ENCODE measurements at regions not wholly inside any gene's neighbourhood (a gene's known extent, or its start where the extent isn't known, plus 50 kb on each side); places are given as distances from the start of the nearest gene placed in this dataset.
A peak's percentile ranks its signal among the peaks of the same experiment; 100 is the strongest.

GRCh38 chr22:49055406-49055805 lies 772.3 kb downstream of the BRD1 start:
- ATAC-seq = no peak
- Mint-ChIP-seq H3K36me3 (no peaks in the 10 kb centered on the region), H3K27me3 (peaks cover 3 to 24% (median 8%) of the 10 kb centered on the region in 5 donors), H3K4me3 (no peak overlapping the region), H3K9me3 (peaks cover 0 to 1% (median 0%) of the 10 kb centered on the region in 9 donors), H3K27ac (no peak overlapping the region), H3K4me1 (peaks cover 0 to 12% (median 1%) of the 10 kb centered on the region in 4 donors)
- POLR2A ChIA-PET = no interaction called here
- no peak for DNase-seq

DNA sequence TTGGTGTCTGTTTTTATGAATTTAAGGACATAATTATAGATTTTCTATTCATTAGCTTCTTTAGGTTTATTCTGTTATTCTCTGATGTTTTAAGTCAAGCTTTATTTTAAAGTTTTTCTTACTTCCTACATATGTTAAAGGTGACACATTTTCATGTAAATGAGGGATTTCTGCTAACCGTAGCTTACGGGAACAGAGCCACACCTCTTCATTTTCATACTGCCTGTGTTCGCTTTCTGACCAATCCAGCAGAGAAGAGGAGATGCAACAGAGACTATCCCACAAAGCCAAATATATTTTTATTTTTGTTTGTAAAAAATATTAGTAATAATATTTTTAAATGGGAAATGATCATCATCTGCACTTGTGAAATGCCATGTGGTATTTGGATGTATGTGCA lies 774.1 kb downstream of the BRD1 start:
- POLR2A ChIA-PET = no interaction called here
- peaks cover 0 to 6% (median 0%) of the 10 kb centered on the region in 9 donors for H3K9me3 Mint-ChIP-seq
- H3K27me3 Mint-ChIP-seq = peaks cover 0 to 23% (median 5%) of the 10 kb centered on the region in 5 donors
- no peak overlapping the region for H3K27ac Mint-ChIP-seq
- peaks cover 0 to 21% (median 1%) of the 10 kb centered on the region in 4 donors for H3K4me1 Mint-ChIP-seq
- H3K4me3 Mint-ChIP-seq = no peak overlapping the region
- ATAC-seq (no peak), DNase-seq (no peak)
- H3K36me3 Mint-ChIP-seq = no peaks in the 10 kb centered on the region

- H3K9me3 Mint-ChIP-seq = peaks cover 0 to 6% (median 0%) of the 10 kb centered on the region in 9 donors
- H3K4me3 Mint-ChIP-seq = peak overlapping the region in 9 of 10 donors; percentile 72 to 93 (median 81)
- ATAC-seq = no peak
- no peak for DNase-seq
- peaks cover 0 to 23% (median 2%) of the 10 kb centered on the region in 5 donors for H3K27me3 Mint-ChIP-seq
- peak overlapping the region in 3 of 10 donors; percentile 67 to 88 (median 79) for H3K27ac Mint-ChIP-seq
- H3K36me3 Mint-ChIP-seq = no peaks in the 10 kb centered on the region
- POLR2A ChIA-PET = no interaction called here
- peaks cover 0 to 21% (median 1%) of the 10 kb centered on the region in 4 donors for H3K4me1 Mint-ChIP-seq
Measured at GRCh38 chr22:49052560-49052959, 775.1 kb downstream of the BRD1 start.

GRCh38 chr22:49052023-49052538 lies 775.6 kb downstream of the BRD1 start:
- Mint-ChIP-seq H3K27ac (peak overlapping the region in 5 of 10 donors; percentile 44 to 92 (median 67)), H3K4me3 (peak overlapping the region; percentile 65 to 93 (median 80)), H3K4me1 (peaks cover 0 to 22% (median 1%) of the 10 kb centered on the region in 4 donors), H3K9me3 (peaks cover 0 to 6% (median 0%) of the 10 kb centered on the region in 9 donors), H3K36me3 (no peaks in the 10 kb centered on the region), H3K27me3 (peaks cover 0 to 23% (median 3%) of the 10 kb centered on the region in 5 donors)
- DNase-seq (peak in 8 of 10 donors; percentile 25 to 65 (median 40)), ATAC-seq (peak; percentile 72 to 98)
- POLR2A ChIA-PET = no interaction called here

- Mint-ChIP-seq H3K27ac (peak overlapping the region in 1 of 10 donors; percentile 62), H3K4me3 (peak overlapping the region in 6 of 10 donors; percentile 7 to 93 (median 80)), H3K27me3 (peaks cover 0 to 21% (median 5%) of the 10 kb centered on the region in 5 donors), H3K36me3 (no peaks in the 10 kb centered on the region), H3K9me3 (peaks cover 0 to 6% (median 0%) of the 10 kb centered on the region in 9 donors), H3K4me1 (peaks cover 0 to 27% (median 1%) of the 10 kb centered on the region in 4 donors)
- POLR2A ChIA-PET = no interaction called here
- ATAC-seq (no peak), DNase-seq (no peak)
Measured at GRCh38 chr22:49051491-49052022, 776.1 kb downstream of the BRD1 start.

DNA sequence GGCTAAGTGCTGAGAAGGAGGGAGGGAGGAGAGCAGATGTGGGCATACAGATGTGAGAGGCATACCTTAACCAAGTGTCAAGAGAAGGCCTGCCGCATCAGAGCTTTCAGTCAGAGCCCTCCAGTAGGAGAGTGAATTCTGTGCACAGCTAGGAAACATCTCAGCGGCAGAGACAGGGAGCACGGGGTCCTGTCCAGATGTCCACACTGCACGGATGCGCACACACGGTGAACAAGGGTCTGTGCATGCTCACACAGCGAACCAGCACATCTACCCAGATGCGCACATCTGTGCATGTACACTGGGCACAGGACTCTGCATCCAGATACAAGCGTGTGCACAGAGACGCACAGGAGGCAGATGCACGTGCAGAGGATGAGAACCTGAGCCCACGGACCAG lies 778.0 kb downstream of the BRD1 start:
- Mint-ChIP-seq H3K9me3 (peaks cover 0 to 6% (median 0%) of the 10 kb centered on the region in 9 donors), H3K27ac (no peak overlapping the region), H3K4me1 (peaks cover 0 to 27% (median 1%) of the 10 kb centered on the region in 4 donors), H3K27me3 (peaks cover 0 to 29% (median 4%) of the 10 kb centered on the region in 5 donors), H3K4me3 (peak overlapping the region in 1 of 10 donors; percentile 14), H3K36me3 (no peaks in the 10 kb centered on the region)
- POLR2A ChIA-PET = no interaction called here
- no peak for DNase-seq
- no peak for ATAC-seq

GRCh38 chr22:49048591-49048990 lies 779.1 kb downstream of the BRD1 start:
- peaks cover 0 to 33% (median 5%) of the 10 kb centered on the region in 5 donors for H3K27me3 Mint-ChIP-seq
- H3K27ac Mint-ChIP-seq = peak overlapping the region in 1 of 10 donors; percentile 20
- peaks cover 0 to 4% (median 0%) of the 10 kb centered on the region in 9 donors for H3K9me3 Mint-ChIP-seq
- no peak for ATAC-seq
- no peak overlapping the region for H3K4me3 Mint-ChIP-seq
- no peak for DNase-seq
- POLR2A ChIA-PET = no interaction called here
- no peaks in the 10 kb centered on the region for H3K36me3 Mint-ChIP-seq
- peaks cover 0 to 27% (median 1%) of the 10 kb centered on the region in 4 donors for H3K4me1 Mint-ChIP-seq

- H3K27ac Mint-ChIP-seq = no peak overlapping the region
- H3K4me1 Mint-ChIP-seq = peaks cover 0 to 24% (median 1%) of the 10 kb centered on the region in 4 donors
- peaks cover 0 to 4% (median 0%) of the 10 kb centered on the region in 9 donors for H3K9me3 Mint-ChIP-seq
- peaks cover 0 to 37% (median 5%) of the 10 kb centered on the region in 5 donors for H3K27me3 Mint-ChIP-seq
- no peak for DNase-seq
- H3K36me3 Mint-ChIP-seq = no peaks in the 10 kb centered on the region
- H3K4me3 Mint-ChIP-seq = no peak overlapping the region
- no peak for ATAC-seq
- POLR2A ChIA-PET = no interaction called here
Measured at GRCh38 chr22:49047447-49047846, 780.2 kb downstream of the BRD1 start.

- DNase-seq (peak in 3 of 10 donors; percentile 9 to 19 (median 11)), ATAC-seq (peak in 1 of 2 donors; percentile 41)
- Mint-ChIP-seq H3K4me1 (peaks cover 0 to 17% (median 0%) of the 10 kb centered on the region in 4 donors), H3K27ac (no peak overlapping the region), H3K27me3 (peaks cover 0 to 37% (median 5%) of the 10 kb centered on the region in 5 donors), H3K36me3 (no peaks in the 10 kb centered on the region), H3K9me3 (peaks cover 0 to 4% (median 0%) of the 10 kb centered on the region in 9 donors), H3K4me3 (no peak overlapping the region)
- POLR2A ChIA-PET = no interaction called here
Measured at GRCh38 chr22:49046546-49047361, 780.9 kb downstream of the BRD1 start.

DNA sequence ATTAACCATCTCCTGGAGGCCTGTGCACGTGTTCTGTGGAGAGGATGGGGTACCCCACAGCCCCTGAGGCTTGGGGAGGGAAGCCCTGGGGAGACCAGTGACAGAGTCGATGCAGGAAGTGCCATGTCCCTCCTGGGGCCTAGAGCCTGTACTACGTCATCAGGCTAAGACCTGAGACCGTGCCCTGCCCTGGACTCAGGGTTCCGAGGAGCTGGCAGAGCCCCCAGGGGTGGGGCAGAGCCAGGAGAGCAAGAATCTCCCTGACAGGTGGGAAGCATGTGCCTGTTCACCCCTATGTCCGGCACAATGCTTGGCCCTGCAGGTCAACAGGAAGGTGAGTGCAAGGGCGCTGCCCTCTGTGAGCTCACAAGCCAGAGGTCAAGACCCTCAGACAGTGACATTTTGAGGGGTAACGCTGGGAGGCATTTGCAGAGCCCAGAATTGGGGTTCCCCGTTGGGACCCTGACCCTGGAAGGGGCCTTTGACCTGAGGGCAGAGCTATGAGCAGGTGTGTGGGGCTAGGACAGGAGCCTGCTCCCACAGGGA lies 781.6 kb downstream of the BRD1 start:
- Mint-ChIP-seq H3K27me3 (peaks cover 0 to 37% (median 5%) of the 10 kb centered on the region in 5 donors), H3K9me3 (peaks cover 0 to 4% (median 0%) of the 10 kb centered on the region in 9 donors), H3K27ac (peak overlapping the region in 1 of 10 donors; percentile 11), H3K4me3 (no peak overlapping the region), H3K36me3 (no peaks in the 10 kb centered on the region), H3K4me1 (peaks cover 0 to 15% (median 0%) of the 10 kb centered on the region in 4 donors)
- POLR2A ChIA-PET = no interaction called here
- ATAC-seq (no peak), DNase-seq (no peak)

- ATAC-seq (no peak), DNase-seq (no peak)
- H3K9me3 Mint-ChIP-seq = peaks cover 0 to 4% (median 0%) of the 10 kb centered on the region in 9 donors
- H3K27me3 Mint-ChIP-seq = peaks cover 0 to 41% (median 5%) of the 10 kb centered on the region in 5 donors
- POLR2A ChIA-PET = no interaction called here
- H3K4me3 Mint-ChIP-seq = no peak overlapping the region
- peaks cover 0 to 15% (median 0%) of the 10 kb centered on the region in 4 donors for H3K4me1 Mint-ChIP-seq
- H3K27ac Mint-ChIP-seq = peak overlapping the region in 1 of 10 donors; percentile 11
- no peaks in the 10 kb centered on the region for H3K36me3 Mint-ChIP-seq
Measured at GRCh38 chr22:49045276-49045675, 782.4 kb downstream of the BRD1 start.

DNA sequence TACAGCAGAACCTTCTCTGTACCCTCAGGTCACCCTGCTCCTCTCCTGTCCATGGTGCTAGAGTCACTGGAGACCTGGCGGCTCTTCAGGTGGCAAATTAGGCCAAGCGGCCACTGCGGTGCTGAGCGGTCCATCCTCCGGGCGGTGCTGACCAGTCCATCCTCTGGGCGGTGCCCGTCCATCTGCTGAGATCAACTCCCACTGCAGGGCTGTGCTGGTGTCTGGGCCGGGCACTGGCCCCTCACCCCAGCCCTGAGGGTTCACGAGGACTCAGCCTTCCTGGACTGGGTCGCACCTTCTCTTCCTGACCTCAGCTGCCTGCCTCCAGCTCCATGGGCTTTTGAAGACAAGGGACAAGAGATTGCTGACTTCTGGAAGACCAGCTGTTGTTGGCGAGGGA lies 782.9 kb downstream of the BRD1 start:
- DNase-seq (no peak), ATAC-seq (no peak)
- POLR2A ChIA-PET = no interaction called here
- Mint-ChIP-seq H3K4me3 (no peak overlapping the region), H3K9me3 (peaks cover 0 to 4% (median 0%) of the 10 kb centered on the region in 9 donors), H3K36me3 (no peaks in the 10 kb centered on the region), H3K27me3 (peaks cover 0 to 44% (median 5%) of the 10 kb centered on the region in 5 donors), H3K4me1 (peaks cover 0 to 15% (median 0%) of the 10 kb centered on the region in 4 donors), H3K27ac (no peak overlapping the region)

All from naive thymus-derived CD8-positive, alpha-beta T cell (primary cell).